OCI-LY7 (cell line): ENCODE measurements at regions not wholly inside any gene's neighbourhood (a gene's known extent, or its start where the extent isn't known, plus 50 kb on each side); places are given as distances from the start of the nearest gene placed in this dataset.

ENCODE experiments used
- BruUV-seq: library from RNA; stranded (reverse); fragments of 400-500 nt; replicated peaks from 2 replicates; lab custom pipeline; 2021; lab: Mats Ljungman, UMichigan
- CTCF ChIA-PET: fragments of 300-600 bp; sonication (Branson Sonifier 250); formaldehyde crosslinking; loops from one replicate; lab custom pipeline; 2022; ENCODE audit warnings: antibody characterized with exemption; ENCODE audit not compliant: unreplicated experiment; lab: Charles Lee
- POLR2A ChIA-PET: fragments of 300-600 bp; sonication (Branson Sonifier 250); formaldehyde crosslinking; loops from one replicate; lab custom pipeline; 2022; ENCODE audit warnings: antibody characterized with exemption; lab: Charles Lee
- DNase-seq: peaks from one replicate; pipeline ENCODE4 v3.0.0-alpha.2; 2015; ENCODE audit warnings: low spot score
- H2AFZ ChIP-seq: fragments of 200-600 bp; sonication (generic), shearing (Covaris generic); 2 replicates; pipeline ENCODE4 v1.6.1; 2014; ENCODE audit warnings: mild to moderate bottlenecking, antibody characterized with exemption, low read length, moderate library complexity
- H3K27ac ChIP-seq: fragments of 200-600 bp; sonication (generic); 2 replicates; pipeline ENCODE4 v1.5.1; 2014; ENCODE audit warnings: mixed run types, low read depth, mild to moderate bottlenecking, moderate library complexity, low read length, inconsistent platforms; ENCODE audit not compliant: poor library complexity, severe bottlenecking
- H3K36me3 ChIP-seq: fragments of 200-600 bp; sonication (generic); 2 replicates; pipeline ENCODE4 v1.6.1; 2014; ENCODE audit warnings: mild to moderate bottlenecking, antibody characterized with exemption, low read length, moderate library complexity, mixed read lengths; ENCODE audit not compliant: insufficient read depth
- H3K4me1 ChIP-seq: fragments of 200-600 bp; sonication (generic); 2 replicates; pipeline ENCODE4 v1.5.1; 2014; ENCODE audit warnings: mild to moderate bottlenecking, low read length; ENCODE audit not compliant: insufficient read depth, poor library complexity, severe bottlenecking
- H3K4me2 ChIP-seq: fragments of 200-600 bp; sonication (generic); 2 replicates; pipeline ENCODE4 v1.6.1; 2014; ENCODE audit warnings: mild to moderate bottlenecking, low read length
- H3K4me3 ChIP-seq: fragments of 200-600 bp; sonication (generic); 2 replicates; pipeline ENCODE4 v1.5.1; 2014; ENCODE audit warnings: mild to moderate bottlenecking, low read depth, low read length; ENCODE audit not compliant: poor library complexity, severe bottlenecking
- H3K79me2 ChIP-seq: fragments of 200-600 bp; sonication (generic); 2 replicates; pipeline ENCODE4 v1.6.1; 2016; ENCODE audit warnings: low read depth, mild to moderate bottlenecking, low read length, moderate library complexity, mixed read lengths; ENCODE audit not compliant: insufficient read depth
- H3K9me2 ChIP-seq: fragments of 200-600 bp; sonication (generic); 2 replicates; pipeline ENCODE4 v1.6.1; 2016; ENCODE audit warnings: mild to moderate bottlenecking, low read length, mixed read lengths; ENCODE audit not compliant: insufficient read depth
- H3K9me3 ChIP-seq: fragments of 200-600 bp; sonication (generic); 2 replicates; pipeline ENCODE4 v1.6.1; 2014; ENCODE audit warnings: mild to moderate bottlenecking, mixed run types, low read length, mixed read lengths
- H4K20me1 ChIP-seq: fragments of 200-600 bp; sonication (generic); 2 replicates; pipeline ENCODE4 v1.6.1; 2014; ENCODE audit warnings: mild to moderate bottlenecking, antibody characterized with exemption, low read length, moderate library complexity, mixed read lengths; ENCODE audit not compliant: insufficient read depth
- CTCF ChIP-seq: fragments of 200-600 bp; sonication (generic); conservative IDR thresholded peaks from 2 replicates; pipeline ENCODE4 v1.5.1; 2014; ENCODE audit warnings: mild to moderate bottlenecking, antibody characterized with exemption, low read length, moderate library complexity, mixed read lengths
- EZH2phosphoT487 ChIP-seq: fragments of 200-600 bp; sonication (generic); IDR thresholded peaks from 2 replicates; pipeline ENCODE4 v1.6.1; 2018; ENCODE audit warnings: low read depth, borderline replicate concordance, mild to moderate bottlenecking, mixed run types, antibody characterized with exemption, low read length, moderate library complexity, mixed read lengths
- intact Hi-C: fragments of 100-400 bp; cut with micrococcal nuclease; formaldehyde crosslinking; loops from one replicate; pipeline ENCODE4 v1.10.0; 2022; ENCODE audit not compliant: unreplicated experiment

- CTCF ChIA-PET, result no interaction called here
- no peak overlapping the region for H3K4me3 ChIP-seq
- H3K9me3 ChIP-seq, result peaks cover 8% of the 10 kb centered on the region; the same call in 1 of the 2 replicates
- no peak overlapping the region for H2AFZ ChIP-seq
- TF ChIP-seq CTCF, result no peak
- no peak for TF ChIP-seq EZH2phosphoT487
- intact Hi-C loops, result no loop called here
- BruUV-seq, result no TSS peak
- H3K79me2 ChIP-seq, result no peaks in the 10 kb centered on the region
- POLR2A ChIA-PET, result no interaction called here
- no peaks in the 10 kb centered on the region for H3K36me3 ChIP-seq
- no peaks in the 10 kb centered on the region for H4K20me1 ChIP-seq
- no peak overlapping the region for H3K4me2 ChIP-seq
- H3K4me1 ChIP-seq, result no peaks in the 10 kb centered on the region
- no peak overlapping the region for H3K27ac ChIP-seq
- H3K9me2 ChIP-seq, result no peaks in the 10 kb centered on the region
- no peak for DNase-seq
Measured at GRCh38 chr13:33691980-33692379, 126.0 kb upstream of the RFC3 start.

- Histone ChIP-seq H3K9me3 (peaks cover 8% of the 10 kb centered on the region; the same call in 1 of the 2 replicates), H3K4me1 (no peaks in the 10 kb centered on the region), H3K4me3 (no peak overlapping the region), H3K27ac (no peak overlapping the region), H3K36me3 (no peaks in the 10 kb centered on the region), H3K9me2 (no peaks in the 10 kb centered on the region), H2AFZ (no peak overlapping the region), H3K4me2 (no peak overlapping the region), H3K79me2 (no peaks in the 10 kb centered on the region), H4K20me1 (no peaks in the 10 kb centered on the region)
- ChIA-PET CTCF (no interaction called here), POLR2A (interaction anchor here (1.9 kb wide), 1 partner anchor 10 kb away, joined by 4 read pairs; no protein-coding TSS in a partner anchor)
- intact Hi-C loops, result no loop called here
- no peak for DNase-seq
- no TSS peak for BruUV-seq
- TF ChIP-seq CTCF, result no peak
Measured at GRCh38 chr13:33692531-33692930, 125.4 kb upstream of the RFC3 start.

- H3K36me3 ChIP-seq, result no peaks in the 10 kb centered on the region
- BruUV-seq, result no TSS peak
- TF ChIP-seq CTCF (no peak), EZH2phosphoT487 (no peak)
- DNase-seq, result no peak
- H3K79me2 ChIP-seq, result no peaks in the 10 kb centered on the region
- H4K20me1 ChIP-seq, result no peaks in the 10 kb centered on the region
- H3K9me2 ChIP-seq, result no peaks in the 10 kb centered on the region
- no peak overlapping the region for H3K4me3 ChIP-seq
- intact Hi-C loops, result no loop called here
- no peaks in the 10 kb centered on the region for H3K4me1 ChIP-seq
- POLR2A ChIA-PET, result interaction anchor here (0.5 to 1.9 kb wide), 4 partner anchors 12 to 1238 kb away, joined by 3 to 4 read pairs (median 3); no protein-coding TSS in a partner anchor
- no peak overlapping the region for H3K27ac ChIP-seq
- no peaks in the 10 kb centered on the region for H3K9me3 ChIP-seq
- no peak overlapping the region for H3K4me2 ChIP-seq
- 0 out of 2 replicates have a peak overlapping the region, but pooled peaks have one; percentile 24 for H2AFZ ChIP-seq
- CTCF ChIA-PET, result no interaction called here
Measured at GRCh38 chr13:33694546-33694945, 123.4 kb upstream of the RFC3 start.
